ENCODE measurements at regions not wholly inside any gene's neighbourhood (a gene's known extent, or its start where the extent isn't known, plus 50 kb on each side); places are given as distances from the start of the nearest gene placed in this dataset.
A peak's percentile ranks its signal among the peaks of the same experiment; 100 is the strongest.

DNA sequence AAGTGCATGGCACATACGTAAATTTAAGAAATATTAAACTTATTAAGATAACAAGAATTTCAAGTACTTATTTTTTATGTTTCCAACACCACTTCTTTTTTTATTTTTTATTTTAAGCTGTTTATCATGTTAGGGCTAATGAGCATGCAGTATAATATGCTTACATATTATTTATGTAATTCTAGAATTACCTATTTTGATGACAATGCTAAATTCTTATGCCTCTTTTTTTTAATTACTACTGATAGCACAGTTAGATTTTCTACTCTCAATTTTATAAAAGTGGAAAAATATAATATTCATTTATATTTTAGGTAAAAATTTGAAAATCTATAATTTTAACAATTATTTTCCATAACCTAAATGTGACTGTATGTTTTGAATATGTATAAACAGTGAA lies 713.0 kb downstream of the MRPL39 start:
- DNase-seq (ENCODE audit: low read depth), result no peak

DNA sequence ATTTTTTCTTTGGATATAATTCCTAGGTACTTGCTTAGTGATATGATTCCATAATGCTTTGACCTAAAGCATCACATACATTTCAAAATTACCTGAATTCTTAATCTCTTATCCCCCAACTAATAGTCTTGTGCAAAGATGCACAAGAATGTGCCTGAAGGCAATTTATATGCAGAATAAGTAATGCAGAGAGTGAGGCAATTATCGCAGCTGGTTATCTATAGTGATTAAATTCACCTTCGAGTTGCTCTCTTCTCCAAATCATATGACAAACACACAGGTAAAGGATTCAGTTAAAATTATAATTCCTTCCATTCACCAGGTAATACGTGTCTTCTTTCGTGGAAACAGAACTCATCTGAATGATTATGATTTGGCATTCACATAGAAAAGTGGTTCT lies 717.3 kb downstream of the MRPL39 start:
- no peak for DNase-seq (ENCODE audit: low read depth)

DNA sequence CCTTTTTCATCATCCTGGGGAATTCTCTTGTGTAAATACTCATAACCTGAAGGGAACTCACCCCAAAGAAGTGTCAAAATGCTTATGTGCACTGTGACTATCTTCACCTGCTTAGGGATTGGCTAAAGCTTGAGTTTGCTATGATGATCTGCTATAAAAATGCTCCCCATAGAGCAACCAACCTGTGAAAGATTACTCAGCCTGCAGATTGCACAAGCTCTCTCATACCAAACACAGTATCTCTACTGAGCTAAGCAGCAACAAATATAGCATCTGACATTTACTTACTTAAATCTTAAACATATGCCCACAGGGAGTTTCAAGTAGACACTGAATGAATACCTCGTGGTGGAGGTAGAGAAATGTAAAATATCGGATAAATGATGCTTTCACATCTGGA lies 725.8 kb downstream of the MRPL39 start:
- peak; percentile 9 for DNase-seq (ENCODE audit: low read depth)

DNA sequence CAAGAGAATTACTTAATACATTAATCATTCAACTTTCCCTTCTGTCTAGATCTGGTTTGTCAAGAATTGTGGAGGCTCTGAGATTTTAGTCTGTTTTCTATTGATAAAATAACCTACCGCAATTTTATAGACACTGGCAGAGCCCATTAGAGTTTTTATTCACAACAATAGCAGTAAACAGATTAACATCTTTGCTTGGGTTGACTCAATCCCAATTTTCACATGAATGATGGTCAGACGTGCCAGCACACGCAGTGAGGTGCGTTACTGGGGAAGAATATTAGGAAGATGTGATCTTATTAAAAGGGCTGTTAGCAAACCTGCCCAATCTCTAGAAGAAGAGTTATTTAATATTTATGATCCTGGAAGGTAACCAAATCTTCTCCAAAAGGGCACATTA lies 736.6 kb downstream of the MRPL39 start:
- no peak for DNase-seq (ENCODE audit: low read depth)

DNA sequence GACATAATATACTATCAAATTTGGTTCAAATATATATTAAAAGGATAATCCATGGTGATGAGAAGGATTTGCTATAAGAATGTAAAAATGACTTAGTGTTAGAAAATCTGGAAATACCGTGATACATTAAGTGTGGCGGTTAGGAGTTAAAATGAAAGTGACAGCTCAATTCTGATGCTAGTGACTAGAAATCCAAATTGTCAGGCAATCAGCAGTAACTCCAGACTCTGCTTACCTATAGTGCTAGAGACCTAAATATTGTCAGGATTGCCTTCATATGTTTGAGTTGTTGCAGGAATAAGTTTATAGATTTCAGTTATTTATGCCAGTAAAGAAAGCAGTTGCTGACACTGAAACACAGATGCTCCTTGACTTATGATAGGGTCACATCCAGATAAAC lies 737.4 kb downstream of the MRPL39 start:
- DNase-seq (ENCODE audit: low read depth), result no peak

DNA sequence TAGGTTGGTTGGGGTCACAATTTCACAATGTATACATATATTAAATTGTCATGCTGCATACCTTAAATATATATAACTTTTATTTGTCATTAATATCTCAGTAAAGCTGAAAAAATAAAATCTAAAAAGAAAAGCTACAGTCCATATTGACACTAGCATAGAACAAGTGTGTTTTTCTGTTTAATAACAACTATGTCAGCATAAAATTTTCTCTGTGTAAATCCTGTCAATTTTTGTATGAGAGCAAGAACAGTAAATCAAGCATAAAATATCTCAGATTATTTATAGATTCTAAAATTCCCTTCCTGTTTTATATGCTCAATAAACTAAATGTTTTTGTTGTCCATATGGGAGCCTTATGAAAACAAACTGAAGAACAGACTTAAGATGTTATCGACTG lies 739.2 kb downstream of the MRPL39 start:
- DNase-seq (ENCODE audit: low read depth), result no peak

DNA sequence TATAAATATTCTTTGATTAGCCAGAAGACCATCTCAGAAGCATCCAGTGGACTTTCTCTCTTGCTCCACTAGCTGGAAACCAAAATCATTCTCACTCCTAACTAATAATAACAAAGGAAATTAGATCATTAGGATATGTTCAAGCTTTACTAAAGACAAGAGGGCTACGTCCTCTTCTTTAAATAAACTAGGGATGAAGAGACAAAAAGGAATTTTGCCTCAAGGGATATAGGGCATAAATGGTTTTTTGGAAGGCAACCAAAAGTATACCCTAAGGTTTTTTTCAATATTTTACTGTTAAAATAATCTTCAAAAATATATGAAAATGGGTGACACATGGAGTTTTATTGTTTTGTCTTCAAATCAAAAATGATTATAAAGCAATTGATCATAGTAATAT lies 745.8 kb downstream of the MRPL39 start:
- no peak for DNase-seq (ENCODE audit: low read depth)

DNA sequence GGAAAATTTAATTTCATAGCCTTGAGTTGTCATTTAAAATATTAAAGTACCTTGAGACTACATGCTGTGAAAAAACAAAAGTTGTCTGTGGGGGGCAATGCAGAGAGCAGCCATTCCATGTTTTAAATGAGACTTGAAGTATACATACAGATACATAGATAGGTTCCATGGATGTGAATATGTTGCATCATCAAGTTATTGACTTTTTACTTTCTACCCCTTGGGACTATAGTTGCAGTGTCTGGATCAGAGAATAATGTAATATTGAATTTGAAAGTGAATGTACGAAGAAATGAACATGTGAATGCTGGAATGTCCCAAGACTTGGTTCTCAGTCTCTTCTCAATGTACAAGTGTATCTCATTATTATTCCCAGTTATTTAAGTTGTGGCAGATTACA lies 751.0 kb downstream of the MRPL39 start:
- no peak for DNase-seq (ENCODE audit: low read depth)

DNA sequence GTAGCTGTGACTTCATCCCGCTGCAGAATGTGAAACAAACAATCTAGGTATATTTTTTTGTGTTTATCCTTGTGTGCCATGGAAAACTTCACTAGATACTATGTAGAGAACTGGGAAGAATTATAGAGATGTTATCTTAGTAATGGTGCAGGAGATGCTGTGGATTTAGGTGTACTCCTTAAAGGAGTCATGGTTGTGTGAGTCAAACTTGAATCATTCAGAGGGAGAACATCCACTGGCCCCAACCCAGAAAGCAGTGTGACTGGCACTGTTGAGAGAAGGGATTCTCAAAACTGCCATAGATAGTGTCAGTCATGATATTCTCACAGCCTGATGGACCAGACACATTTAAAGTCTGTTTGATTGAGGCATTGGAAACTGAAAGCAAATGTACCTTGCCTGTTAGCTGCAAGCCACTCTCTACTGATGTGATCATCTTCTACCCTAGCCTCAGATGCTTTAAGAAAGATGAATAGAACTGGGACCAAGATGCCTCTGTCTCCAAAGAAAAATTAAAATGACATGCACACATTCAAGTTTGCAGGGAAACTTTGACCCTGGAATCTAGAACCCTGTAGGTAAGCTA lies 754.6 kb downstream of the MRPL39 start:
- no peak for DNase-seq (ENCODE audit: low read depth)

DNA sequence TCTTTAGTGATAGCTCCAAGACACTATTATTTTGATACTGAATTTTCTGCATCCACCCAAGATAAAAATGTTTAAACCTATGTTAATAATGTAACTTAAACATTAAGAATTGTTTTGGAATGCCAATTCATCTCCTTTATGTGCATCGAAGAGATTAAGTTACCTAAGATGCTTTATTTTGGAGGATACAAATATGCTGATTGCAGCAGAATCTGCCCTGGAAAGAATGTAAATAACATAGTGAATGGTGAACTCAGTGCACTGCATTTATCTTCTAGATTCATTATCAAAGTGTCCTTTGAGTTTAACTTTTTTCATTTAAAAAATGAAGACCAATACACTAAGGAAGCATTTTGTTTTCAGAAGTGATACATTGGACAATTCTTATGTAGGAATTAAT lies 757.2 kb downstream of the MRPL39 start:
- DNase-seq (ENCODE audit: low read depth), result no peak

DNA sequence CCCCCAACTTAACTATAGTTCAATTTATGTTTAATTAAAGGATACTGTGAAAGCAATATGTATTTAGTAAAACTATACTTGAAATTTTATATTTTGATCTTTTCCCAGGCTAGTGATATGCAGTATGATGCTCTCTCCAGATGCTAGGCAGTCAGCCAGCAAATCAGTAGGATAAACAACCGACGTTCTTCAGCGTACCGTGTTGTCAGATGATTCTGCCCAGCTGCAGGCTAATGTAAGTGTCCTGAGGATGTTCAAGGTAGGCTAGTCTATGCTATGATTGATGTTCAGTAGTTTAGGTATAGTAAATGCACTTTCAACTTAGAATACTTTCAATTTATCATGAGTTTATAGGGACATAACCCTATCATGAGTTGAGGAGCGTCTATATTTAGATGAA lies 762.6 kb downstream of the MRPL39 start:
- DNase-seq (ENCODE audit: low read depth), result no peak

DNA sequence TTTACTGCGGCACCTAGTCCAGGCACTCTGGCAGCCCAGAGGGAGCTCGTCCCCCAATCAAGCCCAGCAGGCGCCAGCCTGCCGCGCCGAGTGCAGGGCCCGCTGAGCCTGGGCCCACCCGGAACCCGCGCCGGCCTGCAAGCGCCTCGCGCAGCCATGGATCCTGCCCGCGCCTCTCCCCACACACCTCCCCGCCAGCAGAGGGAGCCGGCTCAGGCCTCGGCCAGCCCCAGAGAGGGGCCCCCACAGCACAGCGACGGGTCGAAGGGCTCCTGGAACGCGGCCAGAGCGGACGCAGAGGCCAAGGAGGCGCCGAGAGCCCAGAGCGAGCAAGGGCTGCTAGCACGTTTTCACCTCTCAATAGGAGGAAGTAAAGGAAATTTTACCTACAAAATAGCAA lies 767.0 kb downstream of the MRPL39 start:
- DNase-seq (ENCODE audit: low read depth), result no peak

DNA sequence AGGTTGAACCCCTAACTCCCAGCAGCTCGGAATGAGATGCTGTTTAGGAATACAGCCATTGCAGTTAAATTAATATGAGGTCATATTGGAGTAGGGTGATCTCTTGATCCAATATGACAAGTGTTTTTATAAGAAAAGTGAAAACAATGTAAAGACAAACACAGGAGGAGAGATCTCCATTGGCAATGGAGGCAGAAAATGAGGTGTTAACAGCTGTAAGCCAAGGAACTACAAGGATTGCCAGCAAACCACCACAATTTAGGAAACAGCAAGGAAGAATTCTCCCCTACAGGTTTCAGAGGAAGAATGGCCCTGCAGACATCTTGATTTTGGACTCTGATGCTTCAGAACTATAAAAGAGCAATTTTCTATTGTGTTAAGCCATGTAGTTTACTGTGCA lies 774.3 kb downstream of the MRPL39 start:
- no peak for DNase-seq (ENCODE audit: low read depth)

DNA sequence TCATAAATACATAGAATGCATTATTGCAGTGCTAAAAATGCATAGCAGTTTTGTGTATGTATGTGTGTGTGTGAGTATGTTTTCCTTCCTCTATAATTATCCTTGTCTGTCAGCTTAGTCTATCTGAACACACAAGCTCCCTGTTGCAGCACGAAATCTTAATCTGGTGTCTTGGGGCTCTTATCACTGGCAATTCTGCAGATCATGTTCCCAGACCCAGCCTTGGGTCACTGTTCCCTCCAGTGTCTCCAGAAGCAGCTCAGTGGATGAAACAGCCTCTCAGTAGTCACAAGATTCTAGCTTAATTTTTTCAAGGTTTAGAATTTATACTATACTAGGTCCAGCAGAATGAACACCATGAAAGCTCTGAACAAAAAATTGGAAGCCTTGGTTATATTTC lies 777.9 kb downstream of the MRPL39 start:
- no peak for DNase-seq (ENCODE audit: low read depth)

DNA sequence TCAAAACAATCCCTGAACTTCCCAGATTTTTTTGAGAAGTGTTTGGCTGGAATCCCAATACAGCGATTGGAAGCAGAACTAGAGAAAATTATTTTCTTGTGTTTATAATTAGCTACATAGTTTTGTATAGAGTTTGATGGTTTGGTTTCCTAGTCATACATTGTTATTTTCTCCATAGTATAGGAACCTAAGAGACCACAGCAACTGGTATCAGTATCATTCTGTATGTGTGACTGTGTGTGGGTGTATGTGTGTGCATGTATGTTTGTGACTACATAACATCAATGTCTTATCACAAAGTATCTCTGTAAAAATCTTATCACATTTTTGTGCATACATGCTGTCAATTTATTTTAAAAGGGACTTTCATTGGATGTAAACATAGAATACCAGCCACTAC lies 780.5 kb downstream of the MRPL39 start:
- no peak for DNase-seq (ENCODE audit: low read depth)

DNA sequence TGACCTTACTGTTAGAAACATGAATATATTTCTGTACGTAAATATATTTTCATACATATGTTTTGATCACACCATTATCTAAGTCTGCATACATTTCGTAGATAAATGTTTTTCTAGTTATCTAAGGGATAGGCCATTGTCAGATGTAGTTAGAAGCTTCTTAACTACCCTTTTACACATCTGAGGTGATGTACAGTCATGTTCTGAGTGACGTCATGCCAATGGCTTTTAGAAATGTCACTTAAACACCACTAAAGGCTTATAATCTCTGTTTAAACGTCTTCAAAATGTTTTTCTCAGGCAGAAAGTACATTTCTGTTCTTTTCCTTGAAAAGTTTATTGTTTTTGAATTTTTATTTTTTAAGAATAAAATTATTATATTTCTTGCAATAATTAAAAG lies 781.9 kb downstream of the MRPL39 start:
- no peak for DNase-seq (ENCODE audit: low read depth)

DNA sequence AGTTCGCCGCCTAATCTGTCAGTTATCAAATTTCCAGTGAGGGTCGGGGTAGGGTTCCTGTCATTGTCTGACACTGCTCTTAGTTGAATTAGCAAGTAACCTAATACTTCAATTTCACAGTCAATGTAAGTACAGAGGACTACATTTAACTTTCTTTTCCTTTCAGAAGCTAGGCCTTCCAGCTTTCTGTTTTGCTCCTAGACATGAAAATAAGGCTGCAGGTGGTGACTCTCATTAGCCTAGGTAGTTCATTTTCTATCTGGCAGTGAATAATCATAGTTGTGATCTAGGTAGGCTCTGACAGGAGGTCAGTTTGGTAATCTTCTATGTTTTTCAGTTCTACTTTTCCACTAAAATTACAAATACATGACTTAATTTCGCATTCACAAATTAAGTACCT lies 783.1 kb downstream of the MRPL39 start:
- DNase-seq (ENCODE audit: low read depth), result no peak

DNA sequence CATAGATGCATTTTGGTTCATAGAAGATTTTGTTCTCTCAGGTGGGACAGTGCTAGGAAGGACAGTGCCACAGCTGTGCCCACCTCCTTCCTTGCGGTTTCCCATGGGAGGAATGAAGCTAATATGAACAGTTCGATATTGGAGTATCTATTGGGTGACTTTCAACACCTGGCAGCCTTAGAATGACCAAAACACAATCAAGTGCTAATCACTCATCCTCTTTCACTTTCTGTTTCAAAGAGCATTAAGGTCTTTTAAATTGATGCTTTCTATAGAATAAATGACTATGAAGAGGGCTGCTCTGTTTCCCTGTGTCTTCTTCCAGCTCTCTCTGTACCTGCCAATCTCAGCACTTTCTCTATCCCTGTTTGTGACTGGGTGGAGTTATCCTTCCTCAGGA lies 784.0 kb downstream of the MRPL39 start:
- DNase-seq (ENCODE audit: low read depth), result no peak

DNA sequence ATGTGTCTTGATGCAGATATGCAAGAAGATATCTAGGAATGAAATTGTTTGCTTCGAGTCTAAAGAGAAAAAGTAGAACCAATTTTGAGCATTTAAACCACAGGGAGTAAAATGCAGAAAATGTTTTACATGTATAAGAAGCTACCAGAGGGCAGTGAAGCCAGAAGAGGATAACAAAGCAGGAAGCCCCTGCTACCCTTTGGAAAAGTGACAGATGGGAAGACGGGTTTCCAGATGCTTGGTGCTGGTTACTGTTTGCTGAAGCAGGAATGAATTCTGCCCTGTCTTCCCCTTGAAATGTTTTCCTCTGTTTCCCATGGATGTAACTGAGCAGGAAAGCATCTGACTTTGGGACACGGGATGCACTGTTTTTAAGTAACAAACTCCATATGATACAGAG lies 822.2 kb downstream of the MRPL39 start:
- DNase-seq (ENCODE audit: low read depth), result no peak

DNA sequence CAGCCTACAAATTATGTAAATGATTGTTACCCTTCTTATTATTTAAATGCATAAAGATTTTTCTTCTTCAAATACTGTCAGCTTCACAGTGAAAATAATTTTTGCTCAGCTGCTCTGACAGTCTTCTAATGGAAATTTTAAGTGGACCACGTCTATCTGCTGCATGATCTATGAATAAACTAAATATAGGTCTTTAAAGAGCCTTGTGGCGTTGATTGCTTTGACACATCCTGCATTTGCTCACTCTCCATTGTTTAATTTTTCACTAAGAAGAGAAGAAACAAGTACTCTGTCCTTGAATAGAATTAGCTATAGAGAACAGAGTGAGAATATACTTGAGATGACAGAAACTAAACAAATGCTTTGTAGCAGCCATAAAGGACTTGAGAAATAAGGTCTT lies 826.1 kb downstream of the MRPL39 start:
- no peak for DNase-seq (ENCODE audit: low read depth)

DNA sequence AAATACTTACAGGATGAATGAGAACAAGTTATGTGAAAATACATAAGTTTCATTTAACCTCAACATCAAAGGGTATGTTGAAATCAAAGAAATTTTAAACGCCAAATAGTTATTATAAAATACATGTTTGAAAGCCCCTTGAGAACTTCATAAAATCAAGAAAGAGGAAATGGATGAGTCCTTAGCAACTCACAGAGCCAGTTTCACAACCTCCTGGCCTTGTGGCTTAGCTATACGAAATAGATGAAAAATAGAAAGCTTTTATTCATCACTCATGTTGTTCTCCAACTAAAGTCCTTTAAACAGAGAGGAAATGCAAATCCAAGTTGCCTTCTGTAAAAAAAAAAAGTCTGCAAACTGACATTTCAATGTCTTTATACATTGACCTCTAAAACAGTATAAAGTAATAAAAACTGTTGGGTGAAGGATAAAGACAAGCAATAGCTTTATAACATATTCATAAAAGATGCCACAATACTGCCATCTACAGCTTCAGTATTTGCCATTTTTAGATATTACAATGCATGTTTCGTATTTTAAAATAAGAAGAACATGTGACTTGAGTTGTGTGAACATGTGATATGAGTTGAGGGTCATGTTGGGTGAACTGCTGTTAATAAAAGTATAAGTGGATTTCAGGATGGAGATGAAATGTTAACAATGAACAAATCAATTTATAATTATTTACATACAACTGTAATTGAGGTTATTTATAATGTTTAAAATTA lies 847.8 kb downstream of the MRPL39 start:
- DNase-seq (ENCODE audit: low read depth), result peak; percentile 14

DNA sequence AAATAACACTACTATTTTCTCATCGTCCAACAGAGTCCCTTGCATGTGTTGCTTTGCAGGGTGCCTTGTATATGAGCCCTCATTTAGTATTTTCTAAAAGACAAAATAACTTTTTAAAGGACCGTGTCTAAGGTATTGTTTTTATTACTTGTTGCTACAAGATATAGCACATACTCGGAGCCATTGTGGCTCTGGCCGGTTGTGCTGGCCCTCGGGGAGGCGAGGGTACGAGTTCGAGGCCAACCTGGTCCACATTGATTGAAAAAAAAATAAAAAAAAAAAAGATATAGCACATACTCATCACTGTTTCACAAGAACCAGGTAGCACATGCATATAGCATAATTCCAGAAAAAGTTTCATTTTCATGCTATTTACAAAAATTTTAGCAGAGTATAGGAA lies 869.2 kb downstream of the MRPL39 start:
- no peak for DNase-seq (ENCODE audit: low read depth)

DNA sequence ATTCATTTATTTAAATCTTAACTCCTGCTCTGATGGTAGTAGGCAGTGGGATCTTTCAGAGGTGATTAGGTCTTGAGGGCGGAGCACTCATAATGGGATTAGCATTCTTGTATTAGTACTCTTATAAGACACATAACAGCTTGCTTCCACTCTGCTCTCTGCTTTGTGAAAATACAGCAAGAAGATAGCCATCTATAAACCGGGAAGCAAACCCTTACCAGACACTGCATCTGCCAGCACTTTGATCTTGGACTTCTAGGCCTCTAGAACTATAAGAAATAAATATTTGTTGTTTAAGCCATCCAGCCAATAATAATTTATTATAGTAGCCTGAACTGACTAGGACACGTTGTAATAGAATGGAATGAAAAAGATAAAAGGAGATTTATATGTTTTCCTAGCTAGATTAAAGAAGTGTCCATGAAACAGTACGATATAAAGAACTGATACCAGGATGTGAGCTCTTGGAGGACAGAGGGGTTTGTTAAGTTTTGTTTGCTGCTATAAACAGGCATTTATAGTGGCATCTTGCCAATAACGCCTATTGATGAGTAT lies 869.9 kb downstream of the MRPL39 start:
- DNase-seq (ENCODE audit: low read depth), result no peak

DNA sequence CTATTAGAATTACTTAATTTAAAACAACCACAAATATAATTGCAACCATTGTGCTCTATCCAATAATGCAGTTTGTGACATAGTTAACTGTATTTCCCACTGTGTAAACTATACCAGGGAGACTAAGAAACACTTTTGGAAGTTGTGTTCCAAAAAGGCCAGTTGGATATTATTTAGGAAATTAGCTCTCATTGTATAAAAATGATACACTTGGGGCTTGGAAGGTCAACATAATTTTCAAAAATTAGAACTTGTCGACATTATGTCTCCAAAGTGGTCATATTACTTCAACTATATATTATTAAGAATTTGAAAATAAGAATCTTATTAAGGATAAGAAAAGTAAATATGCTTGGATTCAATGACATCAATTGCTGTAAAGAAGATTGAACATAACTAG lies 876.6 kb downstream of the MRPL39 start:
- no peak for DNase-seq (ENCODE audit: low read depth)
